NAMALWA (cell line): ENCODE measurements at regions not wholly inside any gene's neighbourhood (a gene's known extent, or its start where the extent isn't known, plus 50 kb on each side); places are given as distances from the start of the nearest gene placed in this dataset.
A peak's percentile ranks its signal among the peaks of the same experiment; 100 is the strongest.

Experiments
- DNase-seq: peaks from one replicate; pipeline ENCODE4 v3.0.0-alpha.2; 2015; ENCODE audit warnings: low spot score

- DNase-seq: no peak
Observed at GRCh38 chr15:31219221-31219620, 107.4 kb upstream of the KLF13 start.

- DNase-seq: no peak
Observed at GRCh38 chr15:31221936-31222515, 104.6 kb upstream of the KLF13 start.

GRCh38 chr15:31222773-31223341 lies 103.8 kb upstream of the KLF13 start:
- no peak for DNase-seq

- DNase-seq: no peak
Observed at GRCh38 chr15:31223478-31224350, 102.9 kb upstream of the KLF13 start.

GRCh38 chr15:31224661-31225060 lies 102.0 kb upstream of the KLF13 start:
- DNase-seq: peak; percentile 62

GRCh38 chr15:31225356-31225955 lies 101.2 kb upstream of the KLF13 start:
- DNase-seq: no peak

- peak; percentile 55 for DNase-seq
Observed at GRCh38 chr15:31226021-31226420, 100.6 kb upstream of the KLF13 start.

- no peak for DNase-seq
Observed at GRCh38 chr15:31227235-31227634, 99.4 kb upstream of the KLF13 start.

GRCh38 chr15:31228011-31228484 lies 98.6 kb upstream of the KLF13 start:
- peak; percentile 58 for DNase-seq

GRCh38 chr15:31228980-31229826 lies 97.4 kb upstream of the KLF13 start:
- peak; percentile 93 for DNase-seq

- peak; percentile 99 for DNase-seq
Observed at GRCh38 chr15:31230630-31231485, 95.8 kb upstream of the KLF13 start.

- no peak for DNase-seq
Observed at GRCh38 chr15:31234815-31235214, 91.8 kb upstream of the KLF13 start.

GRCh38 chr15:31235311-31236183 lies 91.1 kb upstream of the KLF13 start:
- DNase-seq: peak; percentile 57

GRCh38 chr15:31236184-31237042 lies 90.2 kb upstream of the KLF13 start:
- peak; percentile 87 for DNase-seq

- DNase-seq: peak; percentile 52
Observed at GRCh38 chr15:31237043-31237324, 89.7 kb upstream of the KLF13 start.

GRCh38 chr15:31238906-31239305 lies 87.7 kb upstream of the KLF13 start:
- no peak for DNase-seq

- DNase-seq: no peak
Observed at GRCh38 chr15:31239409-31239808, 87.2 kb upstream of the KLF13 start.

GRCh38 chr15:31241888-31242522 lies 84.6 kb upstream of the KLF13 start:
- DNase-seq: no peak

- DNase-seq: no peak
Observed at GRCh38 chr15:31243895-31244294, 82.7 kb upstream of the KLF13 start.
